GM12892 (cell line): ENCODE measurements at regions not wholly inside any gene's neighbourhood (a gene's known extent, or its start where the extent isn't known, plus 50 kb on each side); places are given as distances from the start of the nearest gene placed in this dataset.

ENCODE experiments used
- POLR2A ChIP-seq: IDR thresholded peaks from 2 replicates; pipeline ENCODE4 v1.6.1; 2011; ENCODE audit warnings: low read depth, low read length, control low read depth
- POLR2AphosphoS5 ChIP-seq: IDR thresholded peaks from 2 replicates; pipeline ENCODE4 v1.6.1; 2011; ENCODE audit warnings: low read depth, low read length, control low read depth

- TF ChIP-seq POLR2A (no peak), POLR2AphosphoS5 (no peak)
Measured at GRCh38 chr1:98550076-98550475, 111.4 kb upstream of the SNX7 start.
